Bronchial epithelial cell (primary cell): ENCODE measurements at regions not wholly inside any gene's neighbourhood (a gene's known extent, or its start where the extent isn't known, plus 50 kb on each side); places are given as distances from the start of the nearest gene placed in this dataset.

Experiments
- DNase-seq: peaks from one replicate; pipeline ENCODE4 v3.0.0-alpha.2; 2010; ENCODE audit warnings: low read depth
- FAIRE-seq: peaks from 2 replicates; lab custom pipeline; 2011; peaks lifted over from hg19 to GRCh38; lab: Jason Lieb, UNC
- H3K27me3 ChIP-seq: 2 replicates; pipeline ENCODE4 v1.5.1; 2011; ENCODE audit warnings: low read length; ENCODE audit not compliant: control insufficient read depth, insufficient read depth
- H3K36me3 ChIP-seq: 2 replicates; pipeline ENCODE4 v1.5.1; 2011; ENCODE audit warnings: low read length; ENCODE audit not compliant: control insufficient read depth, insufficient read depth
- H3K4me3 ChIP-seq: 2 replicates; pipeline ENCODE4 v1.5.1; 2011; ENCODE audit warnings: mild to moderate bottlenecking, low read depth, low read length, control low read depth
- CTCF ChIP-seq: IDR thresholded peaks from 2 replicates; pipeline ENCODE4 v1.5.1; 2011; ENCODE audit warnings: mild to moderate bottlenecking, moderate library complexity, low read length, control low read depth, inconsistent platforms; ENCODE audit not compliant: insufficient read depth, severe bottlenecking

GRCh38 chr5:7978114-7978513 is 109.2 kb downstream of the MTRR start:
- H3K27me3 ChIP-seq = no peaks in the 10 kb centered on the region
- no peak overlapping the region for H3K4me3 ChIP-seq
- TF ChIP-seq CTCF = no peak
- no peaks in the 10 kb centered on the region for H3K36me3 ChIP-seq
- FAIRE-seq (no peak), DNase-seq (no peak)

GRCh38 chr5:7978991-7979390 is 110.0 kb downstream of the MTRR start:
- Histone ChIP-seq H3K4me3 (no peak overlapping the region), H3K27me3 (no peaks in the 10 kb centered on the region), H3K36me3 (no peaks in the 10 kb centered on the region)
- TF ChIP-seq CTCF = no peak
- no peak for FAIRE-seq
- DNase-seq = no peak

- FAIRE-seq (no peak), DNase-seq (no peak)
- Histone ChIP-seq H3K27me3 (no peaks in the 10 kb centered on the region), H3K4me3 (no peak overlapping the region), H3K36me3 (no peaks in the 10 kb centered on the region)
- TF ChIP-seq CTCF = no peak
These were observed 111.9 kb downstream of the MTRR start for GRCh38 chr5:7980881-7981280.

- Histone ChIP-seq H3K36me3 (no peaks in the 10 kb centered on the region), H3K4me3 (no peak overlapping the region), H3K27me3 (no peaks in the 10 kb centered on the region)
- FAIRE-seq = no peak
- no peak for TF ChIP-seq CTCF
- no peak for DNase-seq
These were observed 114.5 kb downstream of the MTRR start for GRCh38 chr5:7983433-7983832.

GRCh38 chr5:7991125-7991821 is 122.3 kb downstream of the MTRR start:
- no peak for DNase-seq
- no peak overlapping the region for H3K4me3 ChIP-seq
- TF ChIP-seq CTCF = no peak
- H3K36me3 ChIP-seq = no peaks in the 10 kb centered on the region
- H3K27me3 ChIP-seq = no peaks in the 10 kb centered on the region
- FAIRE-seq = no peak
